SK-N-SH treated with all-trans-retinoic acid at 6 μM for 48 hours (cell line): ENCODE measurements at regions not wholly inside any gene's neighbourhood (a gene's known extent, or its start where the extent isn't known, plus 50 kb on each side); places are given as distances from the start of the nearest gene placed in this dataset.

Experiments used
- ATAC-seq: fragments of 200-7000 bp; cut with Tn5 transposase; 3 replicates; pipeline ENCODE4 v1.9.1; 2020; ENCODE audit warnings: mild to moderate bottlenecking, moderate library complexity
- ARNTL ChIP-seq: fragments of 450-650 bp; formaldehyde crosslinking; IDR thresholded peaks from 2 replicates; pipeline ENCODE4 v1.5.0; 2020; ENCODE audit warnings: low read depth, mild to moderate bottlenecking, moderate library complexity, borderline replicate concordance
- CSDC2 ChIP-seq: fragments of 250-450 bp; sonication (Bioruptor Pico); IDR thresholded peaks from 2 replicates; pipeline ENCODE4 v1.5.0; 2020; ENCODE audit warnings: mild to moderate bottlenecking, moderate library complexity
- ESRRG ChIP-seq: fragments of 250-450 bp; sonication (Bioruptor Pico); IDR thresholded peaks from 2 replicates; pipeline ENCODE4 v1.6.1; 2021; ENCODE audit warnings: mild to moderate bottlenecking
- GLIS3 ChIP-seq: fragments of 250-450 bp; sonication (Bioruptor Pico); IDR thresholded peaks from 2 replicates; pipeline ENCODE4 v1.5.0; 2020; ENCODE audit warnings: mild to moderate bottlenecking, moderate library complexity
- OSR1 ChIP-seq: fragments of 250-450 bp; sonication (Bioruptor Pico); IDR thresholded peaks from 2 replicates; pipeline ENCODE4 v1.8.0; 2022; ENCODE audit warnings: moderate library complexity, mild to moderate bottlenecking, inconsistent platforms
- PPARA ChIP-seq: fragments of 250-450 bp; sonication (Bioruptor Pico); IDR thresholded peaks from 2 replicates; pipeline ENCODE4 v1.5.0; 2020; ENCODE audit warnings: mild to moderate bottlenecking, borderline replicate concordance
- SNAI2 ChIP-seq: fragments of 250-450 bp; sonication (Bioruptor Pico); IDR thresholded peaks from 2 replicates; pipeline ENCODE4 v1.5.0; 2020; ENCODE audit warnings: mild to moderate bottlenecking, moderate library complexity
- TCF4 ChIP-seq: fragments of 250-450 bp; sonication (Bioruptor Pico); IDR thresholded peaks from 2 replicates; pipeline ENCODE4 v1.8.0; 2021; ENCODE audit warnings: mild to moderate bottlenecking, moderate library complexity, borderline replicate concordance
- TOX ChIP-seq: fragments of 250-450 bp; sonication (Bioruptor Pico); IDR thresholded peaks from 2 replicates; pipeline ENCODE4 v1.8.0; 2021; ENCODE audit warnings: mild to moderate bottlenecking, moderate library complexity, borderline replicate concordance
- ZFP3 ChIP-seq: fragments of 250-450 bp; sonication (Bioruptor Pico); IDR thresholded peaks from 2 replicates; pipeline ENCODE4 v1.5.0; 2020; ENCODE audit warnings: mild to moderate bottlenecking, moderate library complexity
- ZFP30 ChIP-seq: fragments of 450-650 bp; formaldehyde crosslinking; IDR thresholded peaks from 2 replicates; pipeline ENCODE4 v1.5.0; 2022; ENCODE audit warnings: mild to moderate bottlenecking, moderate library complexity
- ZNF565 ChIP-seq: fragments of 450-650 bp; formaldehyde crosslinking; conservative IDR thresholded peaks from 2 replicates; pipeline ENCODE4 v1.5.0; 2020; ENCODE audit warnings: low read depth, mild to moderate bottlenecking, moderate library complexity
- ZNF70 ChIP-seq: fragments of 450-650 bp; formaldehyde crosslinking; IDR thresholded peaks from 2 replicates; pipeline ENCODE4 v1.5.0; 2020; ENCODE audit warnings: mild to moderate bottlenecking, moderate library complexity
- ZNF8 ChIP-seq: fragments of 450-650 bp; formaldehyde crosslinking; IDR thresholded peaks from 2 replicates; pipeline ENCODE4 v1.5.0; 2020; ENCODE audit warnings: mild to moderate bottlenecking, moderate library complexity
- TF ChIP-seq, protein P1 (sequence below): fragments of 250-450 bp; sonication (Bioruptor Pico); IDR thresholded peaks from 2 replicates; pipeline ENCODE4 v1.5.1; 2021; ENCODE audit warnings: mild to moderate bottlenecking, moderate library complexity
- TF ChIP-seq, protein P2 (sequence below): fragments of 250-450 bp; sonication (Bioruptor Pico); IDR thresholded peaks from 2 replicates; pipeline ENCODE4 v1.8.0; 2020; ENCODE audit warnings: mild to moderate bottlenecking, moderate library complexity, borderline replicate concordance
- TF ChIP-seq, protein P3 (sequence below): fragments of 250-450 bp; sonication (Bioruptor Pico); IDR thresholded peaks from 2 replicates; pipeline ENCODE4 v1.5.1; 2020; ENCODE audit warnings: low read depth, mild to moderate bottlenecking, moderate library complexity
- TF ChIP-seq, protein P4 (sequence below): fragments of 250-450 bp; sonication (Bioruptor Pico); IDR thresholded peaks from 2 replicates; pipeline ENCODE4 v1.8.0; 2021; ENCODE audit warnings: low read depth, mild to moderate bottlenecking, moderate library complexity, borderline replicate concordance
- TF ChIP-seq, protein P5 (sequence below): fragments of 250-450 bp; sonication (Bioruptor Pico); IDR thresholded peaks from 2 replicates; pipeline ENCODE4 v1.5.0; 2020; ENCODE audit warnings: mild to moderate bottlenecking, moderate library complexity

DNA sequence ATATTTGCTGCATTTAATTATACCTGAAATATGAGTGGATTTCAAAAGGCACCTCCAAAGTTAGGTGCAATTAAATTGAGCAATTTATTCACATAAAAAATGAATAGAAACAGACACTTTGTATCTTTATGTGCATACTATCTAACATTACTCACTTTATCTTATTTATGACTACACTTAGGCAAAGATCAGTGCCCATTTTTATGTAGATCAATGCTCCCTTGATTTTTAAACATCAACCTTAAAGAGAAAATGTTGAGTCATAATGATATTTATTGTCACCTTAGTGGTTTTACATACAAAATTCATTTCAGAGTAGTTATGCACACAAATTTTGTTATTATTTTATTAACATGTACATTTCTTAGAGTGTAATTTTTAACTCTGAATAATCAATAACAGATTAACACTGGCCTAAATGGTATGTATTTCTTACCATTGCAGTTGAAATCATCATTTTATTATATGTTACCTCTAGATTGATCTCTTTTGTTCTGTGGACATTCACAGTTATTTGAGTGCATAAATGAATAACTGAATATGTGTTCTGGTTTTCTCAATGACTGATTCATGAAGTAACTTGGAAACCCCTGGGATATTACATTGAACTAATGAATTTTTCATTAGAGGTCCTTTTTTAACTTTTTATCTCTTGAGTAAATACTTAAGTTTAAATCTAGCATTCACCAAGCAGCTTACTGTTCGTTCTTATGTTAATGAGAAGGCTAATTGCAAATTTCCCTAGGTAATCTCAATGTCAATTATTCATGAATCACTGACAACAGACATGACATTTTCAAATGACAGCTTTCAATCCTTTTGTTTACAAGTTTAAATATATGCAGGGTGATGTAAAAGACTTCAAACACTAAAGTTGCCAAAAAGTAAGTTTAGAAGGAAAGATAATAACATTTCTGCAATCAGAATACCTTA, 1182.0 kb upstream of the PABPC4L start:
- TF ChIP-seq, protein P1, sequence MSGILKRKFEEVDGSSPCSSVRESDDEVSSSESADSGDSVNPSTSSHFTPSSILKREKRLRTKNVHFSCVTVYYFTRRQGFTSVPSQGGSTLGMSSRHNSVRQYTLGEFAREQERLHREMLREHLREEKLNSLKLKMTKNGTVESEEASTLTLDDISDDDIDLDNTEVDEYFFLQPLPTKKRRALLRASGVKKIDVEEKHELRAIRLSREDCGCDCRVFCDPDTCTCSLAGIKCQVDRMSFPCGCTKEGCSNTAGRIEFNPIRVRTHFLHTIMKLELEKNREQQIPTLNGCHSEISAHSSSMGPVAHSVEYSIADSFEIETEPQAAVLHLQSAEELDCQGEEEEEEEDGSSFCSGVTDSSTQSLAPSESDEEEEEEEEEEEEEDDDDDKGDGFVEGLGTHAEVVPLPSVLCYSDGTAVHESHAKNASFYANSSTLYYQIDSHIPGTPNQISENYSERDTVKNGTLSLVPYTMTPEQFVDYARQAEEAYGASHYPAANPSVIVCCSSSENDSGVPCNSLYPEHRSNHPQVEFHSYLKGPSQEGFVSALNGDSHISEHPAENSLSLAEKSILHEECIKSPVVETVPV (CRISPR knock-in tag), result no peak
- TF ChIP-seq ZNF565 (CRISPR knock-in tag) (no peak), TCF4 (no peak), TOX (no peak), ZFP3 (CRISPR knock-in tag) (no peak), CSDC2 (CRISPR knock-in tag) (no peak), ARNTL (CRISPR knock-in tag) (no peak), PPARA (no peak), SNAI2 (no peak), ZFP30 (CRISPR knock-in tag) (no peak), GLIS3 (CRISPR knock-in tag) (no peak), ZNF70 (CRISPR knock-in tag) (no peak)
- TF ChIP-seq, protein P2, sequence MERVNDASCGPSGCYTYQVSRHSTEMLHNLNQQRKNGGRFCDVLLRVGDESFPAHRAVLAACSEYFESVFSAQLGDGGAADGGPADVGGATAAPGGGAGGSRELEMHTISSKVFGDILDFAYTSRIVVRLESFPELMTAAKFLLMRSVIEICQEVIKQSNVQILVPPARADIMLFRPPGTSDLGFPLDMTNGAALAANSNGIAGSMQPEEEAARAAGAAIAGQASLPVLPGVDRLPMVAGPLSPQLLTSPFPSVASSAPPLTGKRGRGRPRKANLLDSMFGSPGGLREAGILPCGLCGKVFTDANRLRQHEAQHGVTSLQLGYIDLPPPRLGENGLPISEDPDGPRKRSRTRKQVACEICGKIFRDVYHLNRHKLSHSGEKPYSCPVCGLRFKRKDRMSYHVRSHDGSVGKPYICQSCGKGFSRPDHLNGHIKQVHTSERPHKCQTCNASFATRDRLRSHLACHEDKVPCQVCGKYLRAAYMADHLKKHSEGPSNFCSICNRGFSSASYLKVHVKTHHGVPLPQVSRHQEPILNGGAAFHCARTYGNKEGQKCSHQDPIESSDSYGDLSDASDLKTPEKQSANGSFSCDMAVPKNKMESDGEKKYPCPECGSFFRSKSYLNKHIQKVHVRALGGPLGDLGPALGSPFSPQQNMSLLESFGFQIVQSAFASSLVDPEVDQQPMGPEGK (CRISPR knock-in tag), result no peak
- TF ChIP-seq, protein P3, sequence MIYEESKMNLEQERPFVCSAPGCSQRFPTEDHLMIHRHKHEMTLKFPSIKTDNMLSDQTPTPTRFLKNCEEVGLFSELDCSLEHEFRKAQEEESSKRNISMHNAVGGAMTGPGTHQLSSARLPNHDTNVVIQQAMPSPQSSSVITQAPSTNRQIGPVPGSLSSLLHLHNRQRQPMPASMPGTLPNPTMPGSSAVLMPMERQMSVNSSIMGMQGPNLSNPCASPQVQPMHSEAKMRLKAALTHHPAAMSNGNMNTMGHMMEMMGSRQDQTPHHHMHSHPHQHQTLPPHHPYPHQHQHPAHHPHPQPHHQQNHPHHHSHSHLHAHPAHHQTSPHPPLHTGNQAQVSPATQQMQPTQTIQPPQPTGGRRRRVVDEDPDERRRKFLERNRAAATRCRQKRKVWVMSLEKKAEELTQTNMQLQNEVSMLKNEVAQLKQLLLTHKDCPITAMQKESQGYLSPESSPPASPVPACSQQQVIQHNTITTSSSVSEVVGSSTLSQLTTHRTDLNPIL (CRISPR knock-in tag), result no peak
- TF ChIP-seq, protein P4, sequence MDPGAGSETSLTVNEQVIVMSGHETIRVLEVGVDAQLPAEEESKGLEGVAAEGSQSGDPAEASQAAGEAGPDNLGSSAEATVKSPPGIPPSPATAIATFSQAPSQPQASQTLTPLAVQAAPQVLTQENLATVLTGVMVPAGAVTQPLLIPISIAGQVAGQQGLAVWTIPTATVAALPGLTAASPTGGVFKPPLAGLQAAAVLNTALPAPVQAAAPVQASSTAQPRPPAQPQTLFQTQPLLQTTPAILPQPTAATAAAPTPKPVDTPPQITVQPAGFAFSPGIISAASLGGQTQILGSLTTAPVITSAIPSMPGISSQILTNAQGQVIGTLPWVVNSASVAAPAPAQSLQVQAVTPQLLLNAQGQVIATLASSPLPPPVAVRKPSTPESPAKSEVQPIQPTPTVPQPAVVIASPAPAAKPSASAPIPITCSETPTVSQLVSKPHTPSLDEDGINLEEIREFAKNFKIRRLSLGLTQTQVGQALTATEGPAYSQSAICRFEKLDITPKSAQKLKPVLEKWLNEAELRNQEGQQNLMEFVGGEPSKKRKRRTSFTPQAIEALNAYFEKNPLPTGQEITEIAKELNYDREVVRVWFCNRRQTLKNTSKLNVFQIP (CRISPR knock-in tag), result no peak
- ATAC-seq, result no peak

DNA sequence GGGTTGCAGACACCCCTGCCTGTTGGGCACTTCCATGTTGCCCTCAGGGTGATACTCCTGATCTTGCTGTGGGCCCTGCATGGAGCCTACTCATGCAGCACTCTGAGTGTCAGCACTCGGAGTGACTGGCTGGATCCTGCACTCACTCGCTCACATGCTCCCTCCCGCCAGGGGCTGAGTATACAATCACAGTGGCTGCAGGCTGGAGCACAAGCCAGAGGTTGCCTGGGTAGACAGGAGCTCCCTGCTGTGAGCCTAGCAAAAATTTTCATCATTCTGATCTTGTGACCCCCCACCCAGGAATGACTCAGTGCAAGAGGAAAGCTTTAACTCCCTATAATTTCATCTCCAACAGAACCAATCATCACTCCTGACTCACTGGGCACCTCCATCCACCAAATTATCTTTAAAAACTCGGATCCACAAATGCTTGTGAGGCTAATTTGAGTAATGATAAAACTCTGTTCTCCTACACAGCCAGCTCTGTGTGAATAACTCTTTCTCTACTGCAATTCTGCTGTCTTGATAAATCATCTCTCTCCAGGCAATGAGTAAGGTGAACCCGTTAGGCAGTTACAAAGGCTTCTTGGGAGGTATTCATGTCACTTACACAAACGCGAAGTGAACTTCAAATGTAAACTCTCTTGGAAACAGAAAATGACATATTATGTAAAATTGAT, 1180.8 kb upstream of the PABPC4L start:
- no peak for ATAC-seq
- TF ChIP-seq, protein P5, sequence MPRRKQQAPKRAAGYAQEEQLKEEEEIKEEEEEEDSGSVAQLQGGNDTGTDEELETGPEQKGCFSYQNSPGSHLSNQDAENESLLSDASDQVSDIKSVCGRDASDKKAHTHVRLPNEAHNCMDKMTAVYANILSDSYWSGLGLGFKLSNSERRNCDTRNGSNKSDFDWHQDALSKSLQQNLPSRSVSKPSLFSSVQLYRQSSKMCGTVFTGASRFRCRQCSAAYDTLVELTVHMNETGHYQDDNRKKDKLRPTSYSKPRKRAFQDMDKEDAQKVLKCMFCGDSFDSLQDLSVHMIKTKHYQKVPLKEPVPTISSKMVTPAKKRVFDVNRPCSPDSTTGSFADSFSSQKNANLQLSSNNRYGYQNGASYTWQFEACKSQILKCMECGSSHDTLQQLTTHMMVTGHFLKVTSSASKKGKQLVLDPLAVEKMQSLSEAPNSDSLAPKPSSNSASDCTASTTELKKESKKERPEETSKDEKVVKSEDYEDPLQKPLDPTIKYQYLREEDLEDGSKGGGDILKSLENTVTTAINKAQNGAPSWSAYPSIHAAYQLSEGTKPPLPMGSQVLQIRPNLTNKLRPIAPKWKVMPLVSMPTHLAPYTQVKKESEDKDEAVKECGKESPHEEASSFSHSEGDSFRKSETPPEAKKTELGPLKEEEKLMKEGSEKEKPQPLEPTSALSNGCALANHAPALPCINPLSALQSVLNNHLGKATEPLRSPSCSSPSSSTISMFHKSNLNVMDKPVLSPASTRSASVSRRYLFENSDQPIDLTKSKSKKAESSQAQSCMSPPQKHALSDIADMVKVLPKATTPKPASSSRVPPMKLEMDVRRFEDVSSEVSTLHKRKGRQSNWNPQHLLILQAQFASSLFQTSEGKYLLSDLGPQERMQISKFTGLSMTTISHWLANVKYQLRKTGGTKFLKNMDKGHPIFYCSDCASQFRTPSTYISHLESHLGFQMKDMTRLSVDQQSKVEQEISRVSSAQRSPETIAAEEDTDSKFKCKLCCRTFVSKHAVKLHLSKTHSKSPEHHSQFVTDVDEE (CRISPR knock-in tag), result no peak
- TF ChIP-seq GLIS3 (CRISPR knock-in tag) (no peak), ZNF8 (CRISPR knock-in tag) (no peak), ESRRG (CRISPR knock-in tag) (no peak), SNAI2 (no peak), ZFP3 (CRISPR knock-in tag) (no peak), ZNF70 (CRISPR knock-in tag) (no peak), ZNF565 (CRISPR knock-in tag) (no peak), CSDC2 (CRISPR knock-in tag) (no peak), ZFP30 (CRISPR knock-in tag) (no peak), PPARA (no peak), OSR1 (CRISPR knock-in tag) (no peak)
- TF ChIP-seq, protein P4 (CRISPR knock-in tag), result no peak
- TF ChIP-seq, protein P1 (CRISPR knock-in tag), result no peak
- TF ChIP-seq, protein P3 (CRISPR knock-in tag), result no peak
- TF ChIP-seq, protein P2 (CRISPR knock-in tag), result no peak
